Peyer's patch (tissue), 4 donors: ENCODE measurements at regions not wholly inside any gene's neighbourhood (a gene's known extent, or its start where the extent isn't known, plus 50 kb on each side); places are given as distances from the start of the nearest gene placed in this dataset.

Source experiments
- DNase-seq, 3 donors: peaks; one replicate each; pipeline ENCODE4 v3.0.0-alpha.2; 2017 to 2019
- H3K27ac ChIP-seq, 4 donors: fragments of 200-600 bp; sonication (generic); one replicate each; pipeline ENCODE4 v1.5.1; 2016 to 2019
- H3K27me3 ChIP-seq, 2 donors: fragments of 200-600 bp; sonication (generic); one replicate each; pipeline ENCODE4 v1.5.1; 2019
- H3K36me3 ChIP-seq, 3 donors: fragments of 200-600 bp; sonication (generic); one replicate each; pipeline ENCODE4 v1.5.1; 2016 to 2019
- H3K4me1 ChIP-seq, 4 donors: fragments of 200-600 bp; sonication (generic); one replicate each; pipeline ENCODE4 v1.5.1; 2016 to 2019
- H3K4me3 ChIP-seq, 4 donors: fragments of 200-600 bp; sonication (generic); 1 replicate in 3 of 4; 2 replicates in 1 of 4; pipeline ENCODE4 v1.5.1; 2016 to 2019; ENCODE audit warnings: mild to moderate bottlenecking in 1 of 4
- H3K9me3 ChIP-seq, 4 donors: fragments of 200-600 bp; sonication (generic); one replicate each; pipeline ENCODE4 v1.5.1; 2016 to 2019; ENCODE audit warnings: mild to moderate bottlenecking in 1 of 4
- POLR2A ChIP-seq, 2 donors: fragments of 450-650 bp; IDR thresholded peaks; one replicate each; pipeline ENCODE4 v1.5.1; 2017; ENCODE audit warnings: antibody characterized with exemption in 2 of 2, mild to moderate bottlenecking in 2 of 2, moderate library complexity in 2 of 2
- TF ChIP-seq, protein P1 (sequence below), 6 experiments: fragments of 450-650 bp in 4 of 6; fragments of 200-600 bp in 2 of 6; sonication (generic) in 1 of 6; IDR thresholded peaks; one replicate each; pipeline ENCODE4 v1.5.1; 2017 to 2019; ENCODE audit warnings: antibody characterized with exemption in 6 of 6, mild to moderate bottlenecking in 3 of 6, moderate library complexity in 1 of 6

DNA sequence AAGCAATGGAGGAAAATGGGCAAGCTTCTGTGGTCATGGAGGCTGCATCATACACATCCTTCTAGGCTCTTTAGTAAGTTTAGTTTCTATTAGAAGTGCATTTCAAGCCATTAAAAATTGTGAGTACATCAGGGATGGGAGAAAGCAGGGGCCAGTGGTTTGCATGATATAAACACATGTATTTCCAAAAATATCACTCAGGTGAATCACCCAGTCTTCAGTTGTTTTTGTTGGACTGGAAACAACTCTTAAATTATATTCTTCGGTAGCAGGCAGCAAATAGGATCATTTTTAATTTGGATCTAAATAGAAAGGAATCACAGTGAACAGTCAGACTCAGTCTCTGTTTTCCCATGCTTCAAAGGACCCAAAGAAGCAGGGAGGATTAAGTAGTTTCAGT, 657.9 kb downstream of the TLR4 start:
- no peaks in the 10 kb centered on the region for H3K36me3 ChIP-seq
- H3K4me1 ChIP-seq = no peaks in the 10 kb centered on the region
- no peak overlapping the region for H3K4me3 ChIP-seq
- H3K9me3 ChIP-seq = no peaks in the 10 kb centered on the region
- H3K27ac ChIP-seq = no peak overlapping the region
- no peaks in the 10 kb centered on the region for H3K27me3 ChIP-seq
- TF ChIP-seq POLR2A (IDR thresholded peaks at IDR 0.05) = no peak
- TF ChIP-seq, protein P1, sequence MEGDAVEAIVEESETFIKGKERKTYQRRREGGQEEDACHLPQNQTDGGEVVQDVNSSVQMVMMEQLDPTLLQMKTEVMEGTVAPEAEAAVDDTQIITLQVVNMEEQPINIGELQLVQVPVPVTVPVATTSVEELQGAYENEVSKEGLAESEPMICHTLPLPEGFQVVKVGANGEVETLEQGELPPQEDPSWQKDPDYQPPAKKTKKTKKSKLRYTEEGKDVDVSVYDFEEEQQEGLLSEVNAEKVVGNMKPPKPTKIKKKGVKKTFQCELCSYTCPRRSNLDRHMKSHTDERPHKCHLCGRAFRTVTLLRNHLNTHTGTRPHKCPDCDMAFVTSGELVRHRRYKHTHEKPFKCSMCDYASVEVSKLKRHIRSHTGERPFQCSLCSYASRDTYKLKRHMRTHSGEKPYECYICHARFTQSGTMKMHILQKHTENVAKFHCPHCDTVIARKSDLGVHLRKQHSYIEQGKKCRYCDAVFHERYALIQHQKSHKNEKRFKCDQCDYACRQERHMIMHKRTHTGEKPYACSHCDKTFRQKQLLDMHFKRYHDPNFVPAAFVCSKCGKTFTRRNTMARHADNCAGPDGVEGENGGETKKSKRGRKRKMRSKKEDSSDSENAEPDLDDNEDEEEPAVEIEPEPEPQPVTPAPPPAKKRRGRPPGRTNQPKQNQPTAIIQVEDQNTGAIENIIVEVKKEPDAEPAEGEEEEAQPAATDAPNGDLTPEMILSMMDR (IDR thresholded peaks at IDR 0.05) = no peak
- DNase-seq = no peak

DNA sequence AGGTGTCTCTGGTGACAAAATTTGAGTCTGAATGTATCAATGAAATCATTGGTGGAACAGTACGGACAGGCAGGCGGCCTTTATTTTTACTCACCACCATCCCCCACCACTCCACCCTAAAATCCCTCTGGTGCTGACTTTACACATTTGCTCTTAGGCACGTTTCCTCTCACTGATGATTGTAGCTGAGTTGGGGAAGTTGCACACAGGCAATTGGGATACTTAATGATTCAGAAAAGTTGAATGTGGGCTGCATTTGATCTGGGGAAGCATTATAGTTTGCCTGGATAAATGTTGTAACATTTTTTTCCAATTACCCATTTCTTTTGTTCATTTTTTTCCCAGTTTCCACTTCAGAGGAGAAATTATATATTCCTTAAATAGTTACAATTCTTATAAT, 658.4 kb downstream of the TLR4 start:
- no peak for DNase-seq
- H3K27ac ChIP-seq = no peak overlapping the region
- no peaks in the 10 kb centered on the region for H3K9me3 ChIP-seq
- no peak for TF ChIP-seq POLR2A (IDR thresholded peaks at IDR 0.05)
- TF ChIP-seq, protein P1 (IDR thresholded peaks at IDR 0.05) = no peak
- no peak overlapping the region for H3K4me3 ChIP-seq
- no peaks in the 10 kb centered on the region for H3K27me3 ChIP-seq
- no peaks in the 10 kb centered on the region for H3K4me1 ChIP-seq
- no peaks in the 10 kb centered on the region for H3K36me3 ChIP-seq

DNA sequence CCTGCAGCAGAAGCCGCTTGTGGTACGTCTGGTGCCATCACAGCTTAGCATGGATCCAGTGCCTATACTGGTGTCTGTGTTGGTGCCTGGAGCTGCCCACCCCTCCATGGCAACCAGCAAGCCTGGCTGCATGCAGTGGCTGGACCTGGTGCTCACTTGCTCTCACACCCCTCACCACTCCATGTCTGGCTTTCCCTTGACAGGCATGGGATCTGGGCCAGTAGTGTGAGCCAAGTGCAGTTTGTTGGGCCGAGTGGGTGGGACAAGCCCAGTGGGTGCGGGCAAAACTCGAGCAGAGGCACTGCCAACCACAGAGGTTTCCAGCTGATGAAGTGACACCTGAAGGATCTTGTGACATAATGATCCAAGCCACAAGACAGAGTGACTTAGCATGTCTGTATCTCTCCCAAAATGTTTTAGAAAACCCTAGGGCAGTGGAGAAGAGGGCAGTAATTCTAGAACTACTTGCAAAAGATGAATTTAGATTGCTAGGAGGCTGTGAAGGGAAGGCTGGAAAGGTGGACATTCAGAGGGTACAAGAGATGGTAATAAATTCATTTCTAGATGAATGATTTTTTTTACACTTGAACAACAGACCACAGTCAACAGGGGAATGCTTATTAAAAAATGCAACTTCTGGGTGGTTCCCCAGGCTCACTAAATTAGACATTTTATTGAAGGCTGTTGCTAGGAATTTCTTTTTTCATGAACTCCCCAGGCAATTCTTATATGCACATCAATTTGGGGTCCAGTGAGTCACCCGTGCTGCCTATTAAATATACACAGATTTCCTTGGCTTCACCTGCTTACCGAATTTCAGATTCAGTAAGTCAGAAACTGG, 660.3 kb downstream of the TLR4 start:
- Histone ChIP-seq H3K4me1 (no peaks in the 10 kb centered on the region), H3K9me3 (no peaks in the 10 kb centered on the region), H3K36me3 (no peaks in the 10 kb centered on the region), H3K27me3 (no peaks in the 10 kb centered on the region), H3K4me3 (no peak overlapping the region), H3K27ac (no peak overlapping the region)
- TF ChIP-seq POLR2A (IDR thresholded peaks at IDR 0.05) = no peak
- TF ChIP-seq, protein P1 (IDR thresholded peaks at IDR 0.05) = no peak
- no peak for DNase-seq

DNA sequence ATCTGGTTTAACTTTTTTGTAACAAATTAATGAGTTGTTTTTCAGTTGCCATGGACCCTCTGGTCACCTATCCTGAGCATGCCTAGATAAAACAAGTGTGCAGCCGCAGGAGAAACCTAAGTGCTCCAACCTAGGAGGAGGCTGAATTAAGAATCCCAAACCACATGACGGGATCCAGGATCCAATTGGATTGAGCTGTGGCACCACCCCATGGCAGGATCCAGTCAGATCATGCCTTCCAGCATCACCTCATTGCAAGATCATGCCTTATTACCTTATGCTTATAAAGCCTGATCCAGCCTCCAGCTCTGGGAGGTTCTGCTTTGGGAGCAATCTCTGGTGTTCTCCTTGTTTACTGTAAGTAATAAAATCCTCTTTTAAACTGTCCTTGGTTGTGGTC, 662.0 kb downstream of the TLR4 start:
- H3K4me3 ChIP-seq = no peak overlapping the region
- no peaks in the 10 kb centered on the region for H3K36me3 ChIP-seq
- no peaks in the 10 kb centered on the region for H3K4me1 ChIP-seq
- no peaks in the 10 kb centered on the region for H3K9me3 ChIP-seq
- no peak overlapping the region for H3K27ac ChIP-seq
- no peaks in the 10 kb centered on the region for H3K27me3 ChIP-seq
- TF ChIP-seq, protein P1 (IDR thresholded peaks at IDR 0.05) = no peak
- no peak for TF ChIP-seq POLR2A (IDR thresholded peaks at IDR 0.05)
- no peak for DNase-seq

DNA sequence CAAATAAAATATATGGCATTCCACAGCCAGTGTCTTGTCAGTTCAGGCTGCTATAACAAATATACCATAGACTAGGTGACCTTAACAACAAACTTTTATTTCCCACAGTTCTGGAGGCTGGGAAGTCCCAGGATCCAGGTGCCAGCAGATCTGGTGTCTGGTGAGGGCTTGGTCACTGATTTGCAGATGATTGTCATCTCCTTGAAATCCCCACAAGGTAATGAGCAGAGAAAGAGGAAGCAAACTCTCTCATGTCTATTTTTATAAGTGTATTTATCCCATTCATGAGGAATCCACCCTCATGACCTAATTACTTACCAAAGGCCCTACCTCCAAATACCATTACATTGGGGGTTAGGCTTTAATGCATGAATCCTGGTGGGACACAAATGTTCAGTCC, 663.2 kb downstream of the TLR4 start:
- TF ChIP-seq, protein P1 (IDR thresholded peaks at IDR 0.05) = no peak
- no peak for TF ChIP-seq POLR2A (IDR thresholded peaks at IDR 0.05)
- no peaks in the 10 kb centered on the region for H3K36me3 ChIP-seq
- no peaks in the 10 kb centered on the region for H3K4me1 ChIP-seq
- H3K27me3 ChIP-seq = no peaks in the 10 kb centered on the region
- no peak for DNase-seq
- H3K4me3 ChIP-seq = no peak overlapping the region
- H3K27ac ChIP-seq = no peak overlapping the region
- H3K9me3 ChIP-seq = no peaks in the 10 kb centered on the region
